HG03196 (cell line): ENCODE measurements at regions not wholly inside any gene's neighbourhood (a gene's known extent, or its start where the extent isn't known, plus 50 kb on each side); places are given as distances from the start of the nearest gene placed in this dataset.
"Not testable (repeated sequence)": the region's sequence is repeated elsewhere in the genome, so short reads cannot be mapped to it uniquely, and the experiment has no call there.

Experiments
- ATAC-seq: cut with Tn5 transposase; IDR thresholded peaks from one replicate; pipeline ENCODE4 v1.9.1; 2021; ENCODE audit not compliant: unreplicated experiment

DNA sequence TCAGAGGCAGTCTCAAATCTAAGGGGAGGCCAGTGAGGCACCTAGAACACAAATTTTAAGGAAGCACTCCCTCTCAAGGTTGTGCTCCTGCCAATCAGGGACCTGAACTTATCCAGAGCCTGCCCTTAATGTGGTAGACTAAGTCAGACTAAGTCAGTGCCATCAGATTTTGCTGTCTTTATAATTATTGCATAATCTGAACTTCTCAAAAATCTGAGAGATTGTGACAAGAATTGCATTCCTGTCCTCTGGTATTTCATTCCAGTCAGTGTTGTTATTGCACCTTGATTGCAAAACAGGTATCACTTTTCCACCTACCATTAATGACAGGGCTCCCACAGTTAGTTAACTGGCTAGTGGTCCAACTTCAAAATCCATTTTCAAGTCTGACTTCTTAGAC is 197.1 kb upstream of the HCN1 start:
- ATAC-seq = no peak

- ATAC-seq = not testable (repeated sequence)
Measured at GRCh38 chr5:45890441-45891080, 194.4 kb upstream of the HCN1 start.

DNA sequence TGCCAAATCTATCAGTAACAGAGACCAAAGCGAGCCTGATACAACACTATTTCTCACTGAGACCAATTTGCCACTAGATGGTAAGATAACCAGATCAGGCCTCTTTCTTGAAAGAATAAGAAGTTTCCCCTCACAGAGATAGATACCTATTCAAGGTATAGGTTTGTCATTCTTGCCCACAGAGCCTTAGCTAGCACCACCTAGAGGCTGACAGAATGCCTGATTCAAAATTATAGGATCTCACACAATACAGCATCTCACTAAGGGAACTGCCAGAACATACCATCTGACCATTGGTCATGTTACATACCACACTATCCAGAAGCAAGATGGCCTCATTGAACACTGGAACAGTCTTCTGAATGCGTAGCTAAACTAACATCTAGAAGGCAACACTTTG is 166.6 kb upstream of the HCN1 start:
- no peak for ATAC-seq

DNA sequence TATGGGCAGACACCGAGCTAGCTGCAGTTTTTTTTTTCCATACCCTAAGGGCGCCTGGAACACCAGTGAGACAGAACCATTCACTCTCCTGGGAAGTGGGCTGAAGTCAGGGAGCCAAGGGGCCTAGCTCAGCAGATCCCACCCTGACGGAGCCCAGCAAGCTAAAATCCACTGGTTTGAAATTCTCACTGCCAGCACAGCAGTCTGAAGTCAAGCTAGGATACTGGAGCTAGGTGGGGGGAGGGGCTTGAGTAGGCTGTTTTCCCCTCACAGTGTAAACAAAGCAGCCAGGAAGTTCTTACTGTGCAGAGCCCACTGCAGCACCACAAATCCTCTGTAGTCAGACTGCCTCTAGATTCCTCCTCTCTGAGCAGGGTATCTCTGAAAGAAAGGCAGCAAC is 151.7 kb upstream of the HCN1 start:
- ATAC-seq = no peak

DNA sequence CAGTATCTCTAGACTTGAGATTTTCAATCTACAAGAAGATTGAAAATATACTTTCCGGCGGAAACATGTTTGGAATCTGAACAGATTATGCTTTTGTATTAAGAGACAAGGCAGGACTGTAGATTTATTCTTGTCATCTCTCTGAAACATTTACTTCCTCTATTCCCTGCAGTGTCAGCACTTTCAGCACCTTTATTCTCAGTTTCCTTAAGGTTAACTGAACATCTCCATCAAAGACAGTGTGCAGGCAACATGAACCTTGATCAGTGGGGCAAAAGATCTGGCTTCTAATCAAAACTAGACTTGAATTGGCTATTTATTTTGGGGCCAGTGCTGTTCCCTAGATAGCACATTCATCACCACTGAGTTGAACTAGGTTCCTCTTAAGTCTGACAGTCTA is 129.9 kb upstream of the HCN1 start:
- ATAC-seq = no peak

- no peak for ATAC-seq
Measured at GRCh38 chr5:45800331-45800730, 104.2 kb upstream of the HCN1 start.

DNA sequence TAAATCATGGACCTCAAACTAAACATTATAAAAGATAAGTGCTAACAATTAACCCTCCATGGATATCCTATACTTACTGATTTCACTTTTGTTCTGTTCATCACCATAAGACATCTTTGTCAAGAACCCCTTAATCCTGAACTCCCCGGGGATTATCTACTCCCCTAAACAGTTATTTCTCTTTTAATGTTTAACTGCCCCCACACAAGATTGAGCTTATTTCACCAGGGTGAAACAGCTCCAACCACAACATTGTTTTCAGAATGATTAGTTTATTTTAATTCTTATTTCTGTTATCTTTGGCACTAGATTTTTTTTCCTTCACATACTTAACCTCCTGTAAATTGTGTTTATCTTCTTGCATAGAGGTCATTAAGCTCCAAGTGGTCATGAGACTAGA is 103.2 kb upstream of the HCN1 start:
- no peak for ATAC-seq

GRCh38 chr5:45796959-45797553 is 100.9 kb upstream of the HCN1 start:
- no peak for ATAC-seq

- ATAC-seq = no peak
Measured at GRCh38 chr5:45795458-45795857, 99.3 kb upstream of the HCN1 start.

- ATAC-seq = peak; percentile 79
Measured at GRCh38 chr5:45793638-45794532, 97.7 kb upstream of the HCN1 start.

DNA sequence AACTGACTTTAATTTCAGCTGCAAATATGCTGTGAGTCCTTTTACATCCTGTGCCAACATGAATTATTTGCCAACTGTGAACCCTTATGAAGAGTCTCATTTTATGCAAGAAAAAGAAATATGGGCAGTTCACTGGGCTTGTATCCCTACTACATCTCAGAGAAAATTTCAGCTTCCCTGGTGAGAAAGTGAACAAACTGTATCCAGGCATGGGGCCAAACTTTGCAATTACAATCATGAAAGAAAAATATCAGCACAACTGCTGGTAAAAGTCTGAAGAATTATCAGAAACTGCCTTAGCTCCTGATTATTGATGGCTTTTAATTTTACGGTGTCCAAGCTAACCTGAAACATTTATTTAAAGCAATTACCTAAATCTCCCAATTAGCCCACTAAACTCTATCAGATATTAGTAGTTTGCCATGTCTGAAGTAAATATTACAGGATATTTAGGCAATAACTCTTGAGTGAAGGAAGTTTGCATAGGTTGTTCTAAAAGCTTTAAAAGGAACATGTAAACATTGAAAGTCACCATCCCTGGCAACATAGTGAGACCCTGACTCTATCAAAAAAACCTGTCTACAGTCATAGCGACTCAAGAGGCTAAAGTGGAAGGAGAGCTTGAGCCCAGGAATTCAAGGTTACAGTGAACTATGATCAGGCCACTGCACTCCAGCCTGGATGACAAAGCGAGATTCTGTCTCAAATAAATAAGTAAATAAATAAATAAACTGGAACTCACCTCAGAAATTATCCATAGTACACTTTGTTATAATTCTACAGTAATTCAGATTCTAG is 83.9 kb upstream of the HCN1 start:
- ATAC-seq = no peak

- no peak for ATAC-seq
Measured at GRCh38 chr5:45774528-45774927, 78.3 kb upstream of the HCN1 start.

DNA sequence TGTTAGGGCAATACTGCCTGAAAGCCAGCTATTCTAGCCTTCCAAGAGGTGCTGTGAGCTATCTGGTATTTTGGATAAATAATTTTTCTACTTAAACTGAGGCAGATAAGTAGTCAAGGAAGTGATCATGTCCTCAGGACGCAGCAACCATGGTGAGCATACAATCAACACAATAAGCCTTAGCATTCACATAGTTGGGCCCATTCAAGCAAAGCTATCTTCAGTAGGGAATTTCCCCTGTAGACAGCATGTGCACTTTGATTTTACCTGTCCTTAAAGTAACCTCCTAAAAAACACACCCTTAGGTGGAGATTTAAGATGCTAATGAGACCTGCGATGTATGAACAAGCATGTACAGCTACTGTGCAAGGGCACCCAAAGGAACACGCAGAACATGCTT is 76.2 kb upstream of the HCN1 start:
- no peak for ATAC-seq

- ATAC-seq = no peak
Measured at GRCh38 chr5:45765561-45765960, 69.4 kb upstream of the HCN1 start.

DNA sequence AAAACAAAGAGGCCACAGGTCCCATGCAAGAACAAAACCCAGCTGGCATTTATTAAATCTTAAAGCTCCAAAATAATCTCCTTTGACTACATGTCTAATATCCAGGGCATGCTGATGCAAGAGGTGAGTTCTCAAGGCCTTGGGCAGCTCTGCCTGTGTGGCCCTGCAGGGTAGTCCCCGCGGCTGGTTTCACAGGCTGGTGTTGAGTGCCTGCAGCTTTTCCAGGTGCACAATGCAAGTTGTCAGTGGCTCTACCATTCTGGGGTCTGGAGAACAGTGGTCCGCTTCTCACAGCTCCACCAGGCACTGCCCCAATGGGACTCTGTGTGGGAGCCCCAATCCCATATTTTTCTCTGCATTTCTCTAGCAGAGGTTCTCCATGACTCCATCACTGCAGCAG is 54.4 kb upstream of the HCN1 start:
- no peak for ATAC-seq

- not testable (repeated sequence) for ATAC-seq
Measured at GRCh38 chr5:45748511-45748910, 52.3 kb upstream of the HCN1 start.
